HG03558 (cell line): ENCODE measurements at regions not wholly inside any gene's neighbourhood (a gene's known extent, or its start where the extent isn't known, plus 50 kb on each side); places are given as distances from the start of the nearest gene placed in this dataset.
"Not testable (repeated sequence)": the region's sequence is repeated elsewhere in the genome, so short reads cannot be mapped to it uniquely, and the experiment has no call there.

Experiments used
- ATAC-seq: cut with Tn5 transposase; IDR thresholded peaks from one replicate; pipeline ENCODE4 v1.9.1; 2021; ENCODE audit warnings: moderate number of reproducible peaks; ENCODE audit not compliant: unreplicated experiment; ENCODE audit errors: extremely low read depth

GRCh38 chr12:66733321-66733720 is 54.4 kb upstream of the GRIP1 start:
- ATAC-seq = no peak

GRCh38 chr12:66733839-66734238 is 55.0 kb upstream of the GRIP1 start:
- ATAC-seq = no peak

- ATAC-seq = no peak
Measured at GRCh38 chr12:66735275-66735674, 56.4 kb upstream of the GRIP1 start.

GRCh38 chr12:66736931-66737330 is 58.1 kb upstream of the GRIP1 start:
- ATAC-seq = no peak

GRCh38 chr12:66739266-66739665 is 60.4 kb upstream of the GRIP1 start:
- ATAC-seq = no peak

GRCh38 chr12:66739940-66740651 is 61.2 kb upstream of the GRIP1 start:
- no peak for ATAC-seq

- ATAC-seq = no peak
Measured at GRCh38 chr12:66740732-66741131, 61.9 kb upstream of the GRIP1 start.

GRCh38 chr12:66741919-66742318 is 63.0 kb upstream of the GRIP1 start:
- no peak for ATAC-seq

GRCh38 chr12:66742508-66743367 is 63.9 kb upstream of the GRIP1 start:
- no peak for ATAC-seq

- no peak for ATAC-seq
Measured at GRCh38 chr12:66744461-66744860, 65.6 kb upstream of the GRIP1 start.

- no peak for ATAC-seq
Measured at GRCh38 chr12:66744956-66745383, 66.1 kb upstream of the GRIP1 start.

GRCh38 chr12:66746489-66747201 is 67.8 kb upstream of the GRIP1 start:
- ATAC-seq = no peak

- no peak for ATAC-seq
Measured at GRCh38 chr12:66751432-66752113, 72.7 kb upstream of the GRIP1 start.

GRCh38 chr12:66753810-66754209 is 74.9 kb upstream of the GRIP1 start:
- ATAC-seq = no peak

GRCh38 chr12:66755727-66756395 is 77.0 kb upstream of the GRIP1 start:
- no peak for ATAC-seq

GRCh38 chr12:66756631-66757030 is 77.8 kb upstream of the GRIP1 start:
- ATAC-seq = no peak

GRCh38 chr12:66760122-66760521 is 81.2 kb upstream of the GRIP1 start:
- ATAC-seq = not testable (repeated sequence)

GRCh38 chr12:66763467-66763866 is 84.6 kb upstream of the GRIP1 start:
- no peak for ATAC-seq

- no peak for ATAC-seq
Measured at GRCh38 chr12:66765204-66765603, 86.3 kb upstream of the GRIP1 start.

GRCh38 chr12:66767536-66767935 is 88.7 kb upstream of the GRIP1 start:
- no peak for ATAC-seq
